GM19023 (cell line): ENCODE measurements at regions not wholly inside any gene's neighbourhood (a gene's known extent, or its start where the extent isn't known, plus 50 kb on each side); places are given as distances from the start of the nearest gene placed in this dataset.
"Not testable (repeated sequence)": the region's sequence is repeated elsewhere in the genome, so short reads cannot be mapped to it uniquely, and the experiment has no call there.

ENCODE experiments used
- ATAC-seq: cut with Tn5 transposase; IDR thresholded peaks from one replicate; pipeline ENCODE4 v1.9.1; 2021; ENCODE audit warnings: mild to moderate bottlenecking, moderate library complexity; ENCODE audit not compliant: unreplicated experiment

- ATAC-seq: no peak
Observed at GRCh38 chr2:236369661-236370062, 105.5 kb upstream of the ASB18 start.

GRCh38 chr2:236370847-236371409, 106.7 kb upstream of the ASB18 start:
- ATAC-seq: no peak

- no peak for ATAC-seq
Observed at GRCh38 chr2:236375973-236376476, 111.8 kb upstream of the ASB18 start.

- no peak for ATAC-seq
Observed at GRCh38 chr2:236376566-236377244, 112.5 kb upstream of the ASB18 start.

- ATAC-seq: no peak
Observed at GRCh38 chr2:236380051-236380612, 115.9 kb upstream of the ASB18 start.

- ATAC-seq: not testable (repeated sequence)
Observed at GRCh38 chr2:236381253-236381652, 117.0 kb upstream of the ASB18 start.

- ATAC-seq: not testable (repeated sequence)
Observed at GRCh38 chr2:236389284-236390216, 125.3 kb upstream of the ASB18 start.

GRCh38 chr2:236393101-236393500, 128.9 kb upstream of the ASB18 start:
- no peak for ATAC-seq

GRCh38 chr2:236393581-236393980, 129.4 kb upstream of the ASB18 start:
- ATAC-seq: no peak

- no peak for ATAC-seq
Observed at GRCh38 chr2:236394571-236394970, 130.4 kb upstream of the ASB18 start.

GRCh38 chr2:236395067-236395466, 130.9 kb upstream of the ASB18 start:
- ATAC-seq: no peak

GRCh38 chr2:236396818-236397350, 132.7 kb upstream of the ASB18 start:
- no peak for ATAC-seq

- no peak for ATAC-seq
Observed at GRCh38 chr2:236397681-236398080, 133.5 kb upstream of the ASB18 start.

GRCh38 chr2:236399409-236399808, 135.2 kb upstream of the ASB18 start:
- ATAC-seq: no peak

- no peak for ATAC-seq
Observed at GRCh38 chr2:236400046-236400574, 135.9 kb upstream of the ASB18 start.

- no peak for ATAC-seq
Observed at GRCh38 chr2:236400594-236401360, 136.6 kb upstream of the ASB18 start.

GRCh38 chr2:236402033-236402790, 138.0 kb upstream of the ASB18 start:
- ATAC-seq: no peak

GRCh38 chr2:236403125-236403524, 138.9 kb upstream of the ASB18 start:
- no peak for ATAC-seq

GRCh38 chr2:236403811-236404210, 139.6 kb upstream of the ASB18 start:
- no peak for ATAC-seq
